HCT116 (cell line): ENCODE measurements at regions not wholly inside any gene's neighbourhood (a gene's known extent, or its start where the extent isn't known, plus 50 kb on each side); places are given as distances from the start of the nearest gene placed in this dataset.

ENCODE experiments used
- ATAC-seq: fragments of 200-7000 bp; cut with Tn5 transposase; 2 replicates; pipeline ENCODE4 v1.9.1; 2020; ENCODE audit warnings: mild to moderate bottlenecking, moderate library complexity
- BruUV-seq: library from RNA; stranded (reverse); fragments of 400-500 nt; replicated peaks from 2 replicates; lab custom pipeline; 2021; lab: Mats Ljungman, UMichigan
- CTCF ChIA-PET: fragments of 300-600 bp; sonication (Branson Sonifier 250); formaldehyde crosslinking; loops from one replicate; lab custom pipeline; 2021; ENCODE audit warnings: antibody characterized with exemption; lab: Charles Lee
- POLR2A ChIA-PET: fragments of 300-600, 350-600 bp; sonication (Branson Sonifier 250); formaldehyde crosslinking; loops from one replicate; lab custom pipeline; 2021; ENCODE audit warnings: antibody characterized with exemption; lab: Charles Lee
- RAD21 ChIA-PET, 2 experiments: fragments of 300-600 bp; sonication (Branson Sonifier 250); formaldehyde crosslinking; loops; one replicate each; lab custom pipeline; 2023; ENCODE audit warnings: low total read pairs in 2 of 2; ENCODE audit not compliant: uncharacterized antibody in 2 of 2, unreplicated experiment in 2 of 2, low non-redundant PET in 1 of 2; lab: Charles Lee
- DNase-seq: peaks from one replicate; pipeline ENCODE4 v3.0.0-alpha.2; 2010; ENCODE audit warnings: low read depth, low spot score
- H2AFZ ChIP-seq: fragments of 200-600 bp; shearing (Covaris generic), sonication (generic); 2 replicates; pipeline ENCODE4 v1.6.1; 2017; ENCODE audit warnings: low read depth, mixed run types, mixed read lengths, antibody characterized with exemption, low read length; ENCODE audit not compliant: poor library complexity, severe bottlenecking
- H3K27ac ChIP-seq: 2 replicates; pipeline ENCODE4 v1.5.1; 2012; ENCODE audit warnings: low read depth, low read length
- H3K27me3 ChIP-seq: fragments of 200-600 bp; sonication (generic); 2 replicates; pipeline ENCODE4 v1.6.1; 2016; ENCODE audit warnings: mixed run types, low read length, mixed read lengths; ENCODE audit not compliant: insufficient read depth
- H3K36me3 ChIP-seq, 2 experiments: fragments of 200-500 bp in 1 of 2; fragments of 200-600 bp in 1 of 2; sonication (Bioruptor generic) in 1 of 2; sonication (generic) in 1 of 2; 2 replicates each; pipeline versions ENCODE4 v1.5.1 to v1.6.1; 2014 to 2016; ENCODE audit warnings: low read length in 2 of 2, inconsistent platforms in 1 of 2, mixed read lengths in 1 of 2, mixed run types in 1 of 2; ENCODE audit not compliant: insufficient read depth in 2 of 2, control insufficient read depth in 1 of 2
- H3K4me1 ChIP-seq, 2 experiments: fragments of 200-600 bp in 1 of 2; sonication (generic) in 1 of 2; 2 replicates each; pipeline versions ENCODE4 v1.5.1 to v1.6.1; 2012 to 2017; ENCODE audit warnings: low read length in 2 of 2, inconsistent platforms in 1 of 2, mild to moderate bottlenecking in 1 of 2, mixed read lengths in 1 of 2, mixed run types in 1 of 2, moderate library complexity in 1 of 2; ENCODE audit not compliant: insufficient read depth in 2 of 2, control insufficient read depth in 1 of 2
- H3K4me2 ChIP-seq: fragments of 200-600 bp; sonication (generic); 2 replicates; pipeline ENCODE4 v1.6.1; 2017; ENCODE audit warnings: mixed run types, low read length, mixed read lengths
- H3K4me3 ChIP-seq, 2 experiments: fragments of 200-600 bp in 1 of 2; sonication (generic) in 1 of 2; replicated peaks in 1 of 2; 2 replicates each; pipeline ENCODE4 v1.5.1; 2011 to 2016; ENCODE audit warnings: low read length in 2 of 2, control low read depth in 1 of 2, low read depth in 1 of 2, mild to moderate bottlenecking in 1 of 2, mixed read lengths in 1 of 2, mixed run types in 1 of 2
- H3K79me2 ChIP-seq: fragments of 200-600 bp; sonication (generic); 2 replicates; pipeline ENCODE4 v1.6.1; 2017; ENCODE audit warnings: mild to moderate bottlenecking, mixed run types, low read length, moderate library complexity, mixed read lengths; ENCODE audit not compliant: insufficient read depth
- H3K9ac ChIP-seq: fragments of 200-600 bp; sonication (generic); 2 replicates; pipeline ENCODE4 v1.6.1; 2016; ENCODE audit warnings: low read length, mixed read lengths
- H3K9me2 ChIP-seq: fragments of 200-600 bp; sonication (generic), shearing (Covaris generic); 2 replicates; pipeline ENCODE4 v1.6.1; 2017; ENCODE audit warnings: mixed run types, mild to moderate bottlenecking, moderate library complexity; ENCODE audit not compliant: insufficient read depth
- H3K9me3 ChIP-seq, 2 experiments: fragments of 200-500 bp in 1 of 2; fragments of 200-600 bp in 1 of 2; sonication (Bioruptor generic) in 1 of 2; sonication (generic) in 1 of 2; 2 replicates each; pipeline ENCODE4 v1.6.1; 2014 to 2017; ENCODE audit warnings: low read length in 2 of 2, mixed read lengths in 2 of 2, inconsistent platforms in 1 of 2, low read depth in 1 of 2, mild to moderate bottlenecking in 1 of 2, mixed run types in 1 of 2, moderate library complexity in 1 of 2; ENCODE audit not compliant: control insufficient read depth in 1 of 2, insufficient read depth in 1 of 2
- H4K20me1 ChIP-seq: fragments of 200-600 bp; sonication (generic), shearing (Covaris generic); 2 replicates; pipeline ENCODE4 v1.6.1; 2017; ENCODE audit warnings: mixed run types, mild to moderate bottlenecking, moderate library complexity; ENCODE audit not compliant: insufficient read depth
- ATF3 ChIP-seq: IDR thresholded peaks from 2 replicates; pipeline ENCODE4 v1.6.1; 2012
- CBX3 ChIP-seq: IDR thresholded peaks from 2 replicates; pipeline ENCODE4 v1.6.1; 2012; ENCODE audit warnings: low read depth
- CEBPB ChIP-seq: IDR thresholded peaks from 2 replicates; pipeline ENCODE4 v1.6.1; 2012; ENCODE audit warnings: low read depth
- EGR1 ChIP-seq: IDR thresholded peaks from 2 replicates; pipeline ENCODE4 v1.6.1; 2012; ENCODE audit warnings: low read depth
- ELF1 ChIP-seq: IDR thresholded peaks from 2 replicates; pipeline ENCODE4 v1.6.1; 2012; ENCODE audit warnings: low read depth, borderline replicate concordance
- FOSL1 ChIP-seq: IDR thresholded peaks from 2 replicates; pipeline ENCODE4 v1.6.1; 2012; ENCODE audit warnings: low read depth
- JUND ChIP-seq: IDR thresholded peaks from 2 replicates; pipeline ENCODE4 v1.6.1; 2012
- POLR2AphosphoS5 ChIP-seq: IDR thresholded peaks from 2 replicates; pipeline ENCODE4 v1.6.1; 2011; ENCODE audit warnings: mild to moderate bottlenecking, low read depth, low read length, moderate library complexity
- SIN3A ChIP-seq: IDR thresholded peaks from 2 replicates; pipeline ENCODE4 v1.6.1; 2012; ENCODE audit warnings: low read depth
- SP1 ChIP-seq: IDR thresholded peaks from 2 replicates; pipeline ENCODE4 v1.6.1; 2012; ENCODE audit warnings: low read depth
- SRF ChIP-seq: IDR thresholded peaks from 2 replicates; pipeline ENCODE4 v1.6.1; 2012; ENCODE audit warnings: low read depth
- TCF7L2 ChIP-seq: IDR thresholded peaks from 2 replicates; pipeline ENCODE4 v1.7.0; 2011; ENCODE audit warnings: borderline replicate concordance, inconsistent platforms; ENCODE audit not compliant: insufficient read depth, insufficient read length; ENCODE audit errors: extremely low read depth
- YY1 ChIP-seq: IDR thresholded peaks from 2 replicates; pipeline ENCODE4 v1.6.1; 2011; ENCODE audit warnings: low read length, low read depth, moderate library complexity, mild to moderate bottlenecking; ENCODE audit not compliant: insufficient replicate concordance; ENCODE audit errors: extremely low read depth
- ZNF274 ChIP-seq: fragments of 200-500 bp; sonication (Bioruptor generic); IDR thresholded peaks from 2 replicates; pipeline ENCODE4 v1.6.1; 2014; ENCODE audit warnings: mild to moderate bottlenecking, low read depth, low read length, inconsistent platforms
- intact Hi-C: fragments of 100-400 bp; cut with micrococcal nuclease; formaldehyde crosslinking; loops from 2 replicates; pipeline ENCODE4 v1.10.0; 2022
- TF ChIP-seq, protein P1 (sequence below): IDR thresholded peaks from 2 replicates; pipeline ENCODE4 v1.6.1; 2012; ENCODE audit warnings: low read depth
- TF ChIP-seq, protein P2 (sequence below), 3 experiments: fragments of 200-600 bp in 1 of 3; sonication (generic) in 1 of 3; IDR thresholded peaks in 2 of 3; conservative IDR thresholded peaks in 1 of 3; 2 replicates each; pipeline ENCODE4 v1.5.1; 2012 to 2017; ENCODE audit warnings: low read depth in 2 of 3, low read length in 2 of 3, antibody characterized with exemption in 1 of 3, borderline replicate concordance in 1 of 3, control low read depth in 1 of 3, mild to moderate bottlenecking in 1 of 3, mixed read lengths in 1 of 3, mixed run types in 1 of 3, moderate library complexity in 1 of 3; ENCODE audit not compliant: insufficient read depth in 1 of 3

DNA sequence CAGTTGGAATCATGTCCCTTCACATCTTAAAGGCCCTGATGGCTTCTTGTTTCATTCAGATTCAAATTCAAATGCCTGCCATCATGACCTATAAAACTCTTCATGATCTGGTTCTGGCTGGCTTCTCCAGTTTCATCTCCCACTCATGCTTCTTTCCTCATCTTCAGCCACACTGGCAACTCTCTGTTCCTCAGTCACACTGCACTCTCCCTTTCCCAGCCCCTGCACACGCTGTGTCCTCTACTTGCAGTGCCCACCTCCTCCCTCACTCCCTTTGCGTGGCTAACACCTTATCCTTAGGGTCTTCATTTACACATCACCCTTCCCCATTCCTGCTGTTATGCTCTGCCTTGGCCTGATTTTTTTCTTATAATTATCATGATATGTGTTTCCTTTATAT, 120.6 kb upstream of the LMO4 start:
- H3K4me3 ChIP-seq, result no peak overlapping the region
- H3K27ac ChIP-seq, result no peak overlapping the region
- no peaks in the 10 kb centered on the region for H3K27me3 ChIP-seq
- ChIA-PET RAD21 (no interaction called here), CTCF (no interaction called here), POLR2A (no interaction called here)
- H3K4me2 ChIP-seq, result no peak overlapping the region
- BruUV-seq, result no TSS peak
- no peaks in the 10 kb centered on the region for H4K20me1 ChIP-seq
- no peaks in the 10 kb centered on the region for H3K79me2 ChIP-seq
- H3K9ac ChIP-seq, result no peak overlapping the region
- H3K36me3 ChIP-seq, result no peaks in the 10 kb centered on the region
- no peaks in the 10 kb centered on the region for H3K9me2 ChIP-seq
- no peaks in the 10 kb centered on the region for H3K9me3 ChIP-seq
- no peak for DNase-seq
- intact Hi-C loops, result no loop called here
- H3K4me1 ChIP-seq, result no peaks in the 10 kb centered on the region
- no peak for ATAC-seq
- H2AFZ ChIP-seq, result no peak overlapping the region
- TF ChIP-seq CEBPB, result no peak
- TF ChIP-seq EGR1, result no peak
- no peak for TF ChIP-seq CBX3
- no peak for TF ChIP-seq SRF
- TF ChIP-seq POLR2AphosphoS5, result no peak
- TF ChIP-seq SIN3A, result no peak
- no peak for TF ChIP-seq ELF1
- TF ChIP-seq YY1, result no peak
- TF ChIP-seq, protein P1, sequence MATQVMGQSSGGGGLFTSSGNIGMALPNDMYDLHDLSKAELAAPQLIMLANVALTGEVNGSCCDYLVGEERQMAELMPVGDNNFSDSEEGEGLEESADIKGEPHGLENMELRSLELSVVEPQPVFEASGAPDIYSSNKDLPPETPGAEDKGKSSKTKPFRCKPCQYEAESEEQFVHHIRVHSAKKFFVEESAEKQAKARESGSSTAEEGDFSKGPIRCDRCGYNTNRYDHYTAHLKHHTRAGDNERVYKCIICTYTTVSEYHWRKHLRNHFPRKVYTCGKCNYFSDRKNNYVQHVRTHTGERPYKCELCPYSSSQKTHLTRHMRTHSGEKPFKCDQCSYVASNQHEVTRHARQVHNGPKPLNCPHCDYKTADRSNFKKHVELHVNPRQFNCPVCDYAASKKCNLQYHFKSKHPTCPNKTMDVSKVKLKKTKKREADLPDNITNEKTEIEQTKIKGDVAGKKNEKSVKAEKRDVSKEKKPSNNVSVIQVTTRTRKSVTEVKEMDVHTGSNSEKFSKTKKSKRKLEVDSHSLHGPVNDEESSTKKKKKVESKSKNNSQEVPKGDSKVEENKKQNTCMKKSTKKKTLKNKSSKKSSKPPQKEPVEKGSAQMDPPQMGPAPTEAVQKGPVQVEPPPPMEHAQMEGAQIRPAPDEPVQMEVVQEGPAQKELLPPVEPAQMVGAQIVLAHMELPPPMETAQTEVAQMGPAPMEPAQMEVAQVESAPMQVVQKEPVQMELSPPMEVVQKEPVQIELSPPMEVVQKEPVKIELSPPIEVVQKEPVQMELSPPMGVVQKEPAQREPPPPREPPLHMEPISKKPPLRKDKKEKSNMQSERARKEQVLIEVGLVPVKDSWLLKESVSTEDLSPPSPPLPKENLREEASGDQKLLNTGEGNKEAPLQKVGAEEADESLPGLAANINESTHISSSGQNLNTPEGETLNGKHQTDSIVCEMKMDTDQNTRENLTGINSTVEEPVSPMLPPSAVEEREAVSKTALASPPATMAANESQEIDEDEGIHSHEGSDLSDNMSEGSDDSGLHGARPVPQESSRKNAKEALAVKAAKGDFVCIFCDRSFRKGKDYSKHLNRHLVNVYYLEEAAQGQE, result no peak
- TF ChIP-seq FOSL1, result no peak
- no peak for TF ChIP-seq JUND
- TF ChIP-seq, protein P2, sequence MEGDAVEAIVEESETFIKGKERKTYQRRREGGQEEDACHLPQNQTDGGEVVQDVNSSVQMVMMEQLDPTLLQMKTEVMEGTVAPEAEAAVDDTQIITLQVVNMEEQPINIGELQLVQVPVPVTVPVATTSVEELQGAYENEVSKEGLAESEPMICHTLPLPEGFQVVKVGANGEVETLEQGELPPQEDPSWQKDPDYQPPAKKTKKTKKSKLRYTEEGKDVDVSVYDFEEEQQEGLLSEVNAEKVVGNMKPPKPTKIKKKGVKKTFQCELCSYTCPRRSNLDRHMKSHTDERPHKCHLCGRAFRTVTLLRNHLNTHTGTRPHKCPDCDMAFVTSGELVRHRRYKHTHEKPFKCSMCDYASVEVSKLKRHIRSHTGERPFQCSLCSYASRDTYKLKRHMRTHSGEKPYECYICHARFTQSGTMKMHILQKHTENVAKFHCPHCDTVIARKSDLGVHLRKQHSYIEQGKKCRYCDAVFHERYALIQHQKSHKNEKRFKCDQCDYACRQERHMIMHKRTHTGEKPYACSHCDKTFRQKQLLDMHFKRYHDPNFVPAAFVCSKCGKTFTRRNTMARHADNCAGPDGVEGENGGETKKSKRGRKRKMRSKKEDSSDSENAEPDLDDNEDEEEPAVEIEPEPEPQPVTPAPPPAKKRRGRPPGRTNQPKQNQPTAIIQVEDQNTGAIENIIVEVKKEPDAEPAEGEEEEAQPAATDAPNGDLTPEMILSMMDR (IDR thresholded peaks at IDR 0.05 in 2 of 3, conservative IDR thresholded peaks at IDR 0.05 in 1 of 3; ENCODE audit: borderline replicate concordance in 1 of 3, insufficient read depth in 1 of 3, low read depth in 2 of 3, low read length in 2 of 3), result no peak
- TF ChIP-seq ATF3, result no peak
- TF ChIP-seq TCF7L2, result no peak
- no peak for TF ChIP-seq SP1
- no peak for TF ChIP-seq ZNF274
- TF ChIP-seq, all 23 proteins: peak for 0
